ENCODE measurements at regions not wholly inside any gene's neighbourhood (a gene's known extent, or its start where the extent isn't known, plus 50 kb on each side); places are given as distances from the start of the nearest gene placed in this dataset.

DNA sequence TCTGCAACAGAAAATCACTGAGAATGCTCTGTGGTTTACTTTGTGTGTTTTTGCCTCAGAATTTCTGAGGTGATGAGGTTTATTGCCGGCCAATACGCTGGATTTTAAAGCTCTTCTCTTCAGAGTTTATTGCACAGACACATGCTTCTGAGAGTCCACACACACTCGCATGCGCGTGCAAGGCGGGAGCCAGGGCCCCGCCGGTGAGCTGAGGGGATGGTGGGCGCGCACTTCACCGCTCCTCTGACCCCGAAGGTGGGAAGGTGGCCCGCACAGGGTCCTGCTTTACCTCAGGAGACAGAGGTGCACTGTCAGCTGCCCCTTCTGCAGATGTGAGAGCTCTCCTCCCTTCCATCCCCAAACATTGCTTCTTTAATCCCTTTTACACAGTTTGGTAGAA lies 158.4 kb upstream of the MAGI3 start:
- no peak for TF ChIP-seq RFX5 (IDR thresholded peaks at IDR 0.05)
- TF ChIP-seq, protein P1, sequence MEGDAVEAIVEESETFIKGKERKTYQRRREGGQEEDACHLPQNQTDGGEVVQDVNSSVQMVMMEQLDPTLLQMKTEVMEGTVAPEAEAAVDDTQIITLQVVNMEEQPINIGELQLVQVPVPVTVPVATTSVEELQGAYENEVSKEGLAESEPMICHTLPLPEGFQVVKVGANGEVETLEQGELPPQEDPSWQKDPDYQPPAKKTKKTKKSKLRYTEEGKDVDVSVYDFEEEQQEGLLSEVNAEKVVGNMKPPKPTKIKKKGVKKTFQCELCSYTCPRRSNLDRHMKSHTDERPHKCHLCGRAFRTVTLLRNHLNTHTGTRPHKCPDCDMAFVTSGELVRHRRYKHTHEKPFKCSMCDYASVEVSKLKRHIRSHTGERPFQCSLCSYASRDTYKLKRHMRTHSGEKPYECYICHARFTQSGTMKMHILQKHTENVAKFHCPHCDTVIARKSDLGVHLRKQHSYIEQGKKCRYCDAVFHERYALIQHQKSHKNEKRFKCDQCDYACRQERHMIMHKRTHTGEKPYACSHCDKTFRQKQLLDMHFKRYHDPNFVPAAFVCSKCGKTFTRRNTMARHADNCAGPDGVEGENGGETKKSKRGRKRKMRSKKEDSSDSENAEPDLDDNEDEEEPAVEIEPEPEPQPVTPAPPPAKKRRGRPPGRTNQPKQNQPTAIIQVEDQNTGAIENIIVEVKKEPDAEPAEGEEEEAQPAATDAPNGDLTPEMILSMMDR (IDR thresholded peaks at IDR 0.05) = no peak
